Parathyroid adenoma (tissue), 2 donors: ENCODE measurements at regions not wholly inside any gene's neighbourhood (a gene's known extent, or its start where the extent isn't known, plus 50 kb on each side); places are given as distances from the start of the nearest gene placed in this dataset.

ENCODE experiments used
- H2AFZ ChIP-seq: fragments of 300-600 bp; sonication (generic); one replicate; pipeline ENCODE4 v1.7.0; 2017; ENCODE audit warnings: antibody characterized with exemption, mild to moderate bottlenecking
- H3K27ac ChIP-seq: fragments of 300-600 bp; sonication (generic); one replicate; pipeline ENCODE4 v1.7.0; 2017
- H3K27me3 ChIP-seq: fragments of 300-600 bp; sonication (generic); one replicate; pipeline ENCODE4 v1.7.0; 2017; ENCODE audit warnings: low read length; ENCODE audit not compliant: control insufficient read depth, insufficient read depth
- H3K36me3 ChIP-seq: fragments of 300-600 bp; sonication (generic); one replicate; pipeline ENCODE4 v1.7.0; 2017; ENCODE audit warnings: low read length; ENCODE audit not compliant: control insufficient read depth, insufficient read depth
- H3K4me1 ChIP-seq: fragments of 300-600 bp; sonication (generic); one replicate; pipeline ENCODE4 v1.7.0; 2017; ENCODE audit warnings: control low read depth
- H3K4me2 ChIP-seq: fragments of 300-600 bp; sonication (generic); one replicate; pipeline ENCODE4 v1.7.0; 2017; ENCODE audit warnings: low read length
- H3K4me3 ChIP-seq: fragments of 300-600 bp; sonication (generic); one replicate; pipeline ENCODE4 v1.7.0; 2017; ENCODE audit warnings: low read depth, low read length
- H3K79me2 ChIP-seq: fragments of 300-600 bp; sonication (generic); one replicate; pipeline ENCODE4 v1.7.0; 2017; ENCODE audit warnings: control low read depth
- H3K9ac ChIP-seq: fragments of 300-600 bp; sonication (generic); one replicate; pipeline ENCODE4 v1.7.0; 2017; ENCODE audit warnings: mild to moderate bottlenecking
- H3K9me3 ChIP-seq: fragments of 300-600 bp; sonication (generic); one replicate; pipeline ENCODE4 v1.7.0; 2017; ENCODE audit warnings: low read length; ENCODE audit not compliant: control insufficient read depth
- CTCF ChIP-seq: fragments of 300-600 bp; sonication (generic); IDR thresholded peaks from one replicate; pipeline ENCODE4 v1.7.0; 2017; ENCODE audit warnings: antibody characterized with exemption, mild to moderate bottlenecking
- donor health status: primary hyperparathyroidism.

GRCh38 chr15:31248263-31248662 is 78.4 kb upstream of the KLF13 start:
- Histone ChIP-seq H3K9me3 (no peaks in the 10 kb centered on the region), H3K4me1 (no peaks in the 10 kb centered on the region), H3K79me2 (no peaks in the 10 kb centered on the region), H3K36me3 (no peaks in the 10 kb centered on the region), H3K4me2 (no peak overlapping the region), H3K27me3 (no peaks in the 10 kb centered on the region), H3K9ac (no peak overlapping the region), H3K4me3 (no peak overlapping the region), H2AFZ (no peak overlapping the region), H3K27ac (no peak overlapping the region)
- no peak for TF ChIP-seq CTCF

- no peak overlapping the region for H3K4me3 ChIP-seq
- no peak overlapping the region for H3K4me2 ChIP-seq
- H2AFZ ChIP-seq: no peak overlapping the region
- no peaks in the 10 kb centered on the region for H3K4me1 ChIP-seq
- H3K27ac ChIP-seq: no peak overlapping the region
- H3K36me3 ChIP-seq: no peaks in the 10 kb centered on the region
- H3K79me2 ChIP-seq: no peaks in the 10 kb centered on the region
- no peak overlapping the region for H3K9ac ChIP-seq
- no peaks in the 10 kb centered on the region for H3K27me3 ChIP-seq
- H3K9me3 ChIP-seq: no peaks in the 10 kb centered on the region
- no peak for TF ChIP-seq CTCF
These were observed 77.7 kb upstream of the KLF13 start for GRCh38 chr15:31248951-31249350.

- no peaks in the 10 kb centered on the region for H3K4me1 ChIP-seq
- H3K36me3 ChIP-seq: no peaks in the 10 kb centered on the region
- H3K4me2 ChIP-seq: no peak overlapping the region
- H3K9me3 ChIP-seq: no peaks in the 10 kb centered on the region
- H3K9ac ChIP-seq: no peak overlapping the region
- no peak for TF ChIP-seq CTCF
- H2AFZ ChIP-seq: no peak overlapping the region
- no peak overlapping the region for H3K4me3 ChIP-seq
- no peaks in the 10 kb centered on the region for H3K27me3 ChIP-seq
- no peak overlapping the region for H3K27ac ChIP-seq
- H3K79me2 ChIP-seq: no peaks in the 10 kb centered on the region
These were observed 76.6 kb upstream of the KLF13 start for GRCh38 chr15:31250033-31250432.

- Histone ChIP-seq H3K9me3 (no peaks in the 10 kb centered on the region), H2AFZ (no peak overlapping the region), H3K27me3 (no peaks in the 10 kb centered on the region), H3K79me2 (no peaks in the 10 kb centered on the region), H3K4me3 (no peak overlapping the region), H3K4me1 (no peaks in the 10 kb centered on the region), H3K27ac (no peak overlapping the region), H3K9ac (no peak overlapping the region), H3K36me3 (no peaks in the 10 kb centered on the region), H3K4me2 (no peak overlapping the region)
- no peak for TF ChIP-seq CTCF
These were observed 75.5 kb upstream of the KLF13 start for GRCh38 chr15:31251165-31251564.

GRCh38 chr15:31252171-31252785 is 74.4 kb upstream of the KLF13 start:
- H3K79me2 ChIP-seq: no peaks in the 10 kb centered on the region
- TF ChIP-seq CTCF: no peak

More at GRCh38 chr15:31252171-31252785, 74.4 kb upstream of the KLF13 start:
- H3K9me3 ChIP-seq: no peaks in the 10 kb centered on the region
- no peaks in the 10 kb centered on the region for H3K4me1 ChIP-seq
- no peak overlapping the region for H2AFZ ChIP-seq
- no peak overlapping the region for H3K9ac ChIP-seq
- H3K36me3 ChIP-seq: no peaks in the 10 kb centered on the region
- no peak overlapping the region for H3K4me3 ChIP-seq
- no peak overlapping the region for H3K27ac ChIP-seq
- no peaks in the 10 kb centered on the region for H3K27me3 ChIP-seq
- no peak overlapping the region for H3K4me2 ChIP-seq
